ENCODE measurements at regions not wholly inside any gene's neighbourhood (a gene's known extent, or its start where the extent isn't known, plus 50 kb on each side); places are given as distances from the start of the nearest gene placed in this dataset.

DNA sequence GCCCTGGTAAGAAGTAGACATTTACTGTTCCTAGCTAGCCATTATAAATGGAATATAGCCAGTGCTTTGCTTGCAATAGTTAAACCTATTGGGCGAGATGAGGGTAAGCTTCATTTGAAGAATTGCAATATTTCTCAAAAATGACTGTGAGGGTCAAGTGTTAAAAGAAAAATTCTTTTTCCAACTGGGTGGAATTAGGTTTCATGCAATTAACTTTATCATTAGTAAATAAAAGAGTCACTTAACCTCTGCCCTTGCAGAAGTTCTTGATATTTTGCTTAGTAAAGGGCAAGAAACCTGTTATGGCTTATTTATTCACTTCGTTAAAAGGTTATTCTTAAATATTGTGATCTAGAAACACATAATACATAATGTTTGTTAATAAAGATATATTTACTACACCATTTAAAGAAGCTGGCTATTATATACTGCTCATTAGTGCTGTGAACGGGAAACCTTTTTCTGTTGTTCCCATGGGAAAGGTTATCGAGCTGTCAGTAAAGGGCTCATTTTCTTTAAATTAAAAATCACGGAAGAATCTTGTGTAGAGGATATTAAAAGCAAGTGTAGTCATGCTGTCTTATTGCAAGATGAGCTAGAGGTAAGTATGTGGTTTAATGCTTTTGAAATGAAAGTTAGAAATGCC is 370.5 kb downstream of the CSNK1G3 start:
- TF ChIP-seq TEAD4 (IDR thresholded peaks at IDR 0.05; ENCODE audit: borderline replicate concordance, insufficient read depth) = no peak
- TF ChIP-seq RXRA (IDR thresholded peaks at IDR 0.05; ENCODE audit: borderline replicate concordance, low read depth) = no peak
- TF ChIP-seq, protein P1, sequence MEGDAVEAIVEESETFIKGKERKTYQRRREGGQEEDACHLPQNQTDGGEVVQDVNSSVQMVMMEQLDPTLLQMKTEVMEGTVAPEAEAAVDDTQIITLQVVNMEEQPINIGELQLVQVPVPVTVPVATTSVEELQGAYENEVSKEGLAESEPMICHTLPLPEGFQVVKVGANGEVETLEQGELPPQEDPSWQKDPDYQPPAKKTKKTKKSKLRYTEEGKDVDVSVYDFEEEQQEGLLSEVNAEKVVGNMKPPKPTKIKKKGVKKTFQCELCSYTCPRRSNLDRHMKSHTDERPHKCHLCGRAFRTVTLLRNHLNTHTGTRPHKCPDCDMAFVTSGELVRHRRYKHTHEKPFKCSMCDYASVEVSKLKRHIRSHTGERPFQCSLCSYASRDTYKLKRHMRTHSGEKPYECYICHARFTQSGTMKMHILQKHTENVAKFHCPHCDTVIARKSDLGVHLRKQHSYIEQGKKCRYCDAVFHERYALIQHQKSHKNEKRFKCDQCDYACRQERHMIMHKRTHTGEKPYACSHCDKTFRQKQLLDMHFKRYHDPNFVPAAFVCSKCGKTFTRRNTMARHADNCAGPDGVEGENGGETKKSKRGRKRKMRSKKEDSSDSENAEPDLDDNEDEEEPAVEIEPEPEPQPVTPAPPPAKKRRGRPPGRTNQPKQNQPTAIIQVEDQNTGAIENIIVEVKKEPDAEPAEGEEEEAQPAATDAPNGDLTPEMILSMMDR (IDR thresholded peaks at IDR 0.05) = no peak
- TF ChIP-seq EZH2phosphoT487 (IDR thresholded peaks at IDR 0.05; ENCODE audit: borderline replicate concordance, low read depth) = no peak
- no peak for TF ChIP-seq GABPA (IDR thresholded peaks at IDR 0.05; ENCODE audit: low read depth)
- no peak for TF ChIP-seq RAD21 (IDR thresholded peaks at IDR 0.05; ENCODE audit: low read length)
- TF ChIP-seq TCF12 (IDR thresholded peaks at IDR 0.05) = no peak
- TF ChIP-seq, protein P2, sequence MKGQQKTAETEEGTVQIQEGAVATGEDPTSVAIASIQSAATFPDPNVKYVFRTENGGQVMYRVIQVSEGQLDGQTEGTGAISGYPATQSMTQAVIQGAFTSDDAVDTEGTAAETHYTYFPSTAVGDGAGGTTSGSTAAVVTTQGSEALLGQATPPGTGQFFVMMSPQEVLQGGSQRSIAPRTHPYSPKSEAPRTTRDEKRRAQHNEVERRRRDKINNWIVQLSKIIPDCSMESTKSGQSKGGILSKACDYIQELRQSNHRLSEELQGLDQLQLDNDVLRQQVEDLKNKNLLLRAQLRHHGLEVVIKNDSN (IDR thresholded peaks at IDR 0.05; ENCODE audit: borderline replicate concordance, low read depth) = no peak
- TF ChIP-seq MXI1 (IDR thresholded peaks at IDR 0.05; ENCODE audit: low read depth, low read length) = no peak
- TF ChIP-seq TAF1 (IDR thresholded peaks at IDR 0.05; ENCODE audit: borderline replicate concordance, low read depth, low read length) = no peak
- no peak for TF ChIP-seq RCOR1 (IDR thresholded peaks at IDR 0.05; ENCODE audit: low read length)

All from SK-N-SH (cell line).